T-cell (primary cell): ENCODE measurements at regions not wholly inside any gene's neighbourhood (a gene's known extent, or its start where the extent isn't known, plus 50 kb on each side); places are given as distances from the start of the nearest gene placed in this dataset.
"Not testable (repeated sequence)": the region's sequence is repeated elsewhere in the genome, so short reads cannot be mapped to it uniquely, and the experiment has no call there.

Experiments used
- ATAC-seq, 4 experiments: fragments of 200-7000 bp in 3 of 4; fragments of 150-1000 bp in 1 of 4; cut with Tn5 transposase; replicated peaks in 1 of 4; 1 replicate in 3 of 4; 2 replicates in 1 of 4; pipeline ENCODE4 v1.10.0; 2021; ENCODE audit warnings: moderate library complexity in 3 of 4, mild to moderate bottlenecking in 2 of 4, moderate number of reproducible peaks in 1 of 4
- CTCF ChIA-PET, 2 donors: fragments of 300-600 bp; sonication (Branson Sonifier 250); formaldehyde crosslinking; loops; one replicate each; lab custom pipeline; 2022; ENCODE audit warnings: antibody characterized with exemption in 2 of 2; lab: Charles Lee
- POLR2A ChIA-PET, 2 donors: fragments of 300-600 bp; sonication (Branson Sonifier 250); formaldehyde crosslinking; loops; one replicate each; lab custom pipeline; 2022; ENCODE audit warnings: antibody characterized with exemption in 2 of 2; lab: Charles Lee
- DNase-seq, 35 experiments: peaks; one replicate each; pipeline versions ENCODE4 v3.0.0 to v3.0.0-alpha.2; 2013 to 2023
- H3K27ac ChIP-seq: one replicate; pipeline ENCODE4 v1.5.1; 2013; ENCODE audit warnings: low read length
- H3K27me3 ChIP-seq, 2 experiments: replicated peaks in 1 of 2; 1 replicate in 1 of 2; 2 replicates in 1 of 2; pipeline versions ENCODE4 v1.6.1 to v1.7.0; 2013; ENCODE audit warnings: low read length in 1 of 2, mixed read lengths in 1 of 2; ENCODE audit not compliant: control insufficient read depth in 2 of 2, insufficient read depth in 2 of 2; ENCODE audit errors: extremely low read depth in 1 of 2
- H3K36me3 ChIP-seq, 2 donors: 1 replicate in 1 of 2; 2 replicates in 1 of 2; pipeline versions ENCODE4 v1.6.1 to v1.7.0; 2013; ENCODE audit warnings: low read length in 1 of 2; ENCODE audit not compliant: control insufficient read depth in 2 of 2, insufficient read depth in 1 of 2; ENCODE audit errors: extremely low read depth in 1 of 2
- H3K4me1 ChIP-seq, 2 experiments: 1 replicate in 1 of 2; 2 replicates in 1 of 2; pipeline versions ENCODE4 v1.6.1 to v1.7.0; 2013; ENCODE audit warnings: low read length in 2 of 2, mixed read lengths in 1 of 2; ENCODE audit not compliant: insufficient read depth in 2 of 2, control insufficient read depth in 1 of 2; ENCODE audit errors: extremely low read depth in 1 of 2
- H3K4me3 ChIP-seq, 2 donors: 1 replicate in 1 of 2; 2 replicates in 1 of 2; pipeline versions ENCODE4 v1.5.1 to v1.7.0; 2013; ENCODE audit warnings: mild to moderate bottlenecking in 2 of 2, low read length in 1 of 2, moderate library complexity in 1 of 2; ENCODE audit not compliant: control insufficient read depth in 1 of 2; ENCODE audit errors: extremely low read depth in 1 of 2
- H3K9me3 ChIP-seq: 2 replicates; pipeline ENCODE4 v1.7.0; 2013
- H3K27ac Mint-ChIP-seq, 2 donors: one replicate each; pipeline ENCODE4 v1.8.0; 2020 to 2021; ENCODE audit warnings: mild to moderate bottlenecking in 2 of 2, mixed read lengths in 2 of 2
- H3K27me3 Mint-ChIP-seq, 2 donors: one replicate each; pipeline ENCODE4 v1.8.0; 2021 to 2022; ENCODE audit warnings: mixed read lengths in 2 of 2
- H3K36me3 Mint-ChIP-seq: one replicate; pipeline ENCODE4 v1.8.0; 2021; ENCODE audit warnings: mixed read lengths
- H3K4me1 Mint-ChIP-seq, 3 donors: one replicate each; pipeline ENCODE4 v1.8.0; 2020 to 2022; ENCODE audit warnings: mixed read lengths in 3 of 3, mild to moderate bottlenecking in 1 of 3
- H3K4me3 Mint-ChIP-seq, 3 donors: one replicate each; pipeline ENCODE4 v1.8.0; 2020 to 2022; ENCODE audit warnings: mild to moderate bottlenecking in 3 of 3, mixed read lengths in 3 of 3, moderate library complexity in 3 of 3
- H3K9me3 Mint-ChIP-seq, 3 donors: one replicate each; pipeline ENCODE4 v1.8.0; 2020 to 2022; ENCODE audit warnings: mixed read lengths in 3 of 3
- WGBS: methylation state at CpG from one replicate; pipeline ENCODE4 v1.1.5; 2013; ENCODE audit warnings: missing lambda C conversion rate; ENCODE audit not compliant: insufficient coverage; 5-methylcytosine and 5-hydroxymethylcytosine counted together

- H3K27ac Mint-ChIP-seq, CTCF ChIA-PET, H3K4me1 ChIP-seq, POLR2A ChIA-PET, H3K27ac ChIP-seq, H3K27me3 ChIP-seq, H3K4me3 ChIP-seq, H3K4me3 Mint-ChIP-seq, H3K36me3 ChIP-seq, ATAC-seq, DNase-seq, H3K4me1 Mint-ChIP-seq, H3K36me3 Mint-ChIP-seq, H3K9me3 ChIP-seq, H3K27me3 Mint-ChIP-seq: not testable (repeated sequence)
- WGBS = 77% methylated on average over 3 of the region's 4 CpGs
- H3K9me3 Mint-ChIP-seq = peaks cover 12 to 21% (median 17%) of the 10 kb centered on the region in 3 donors
Observed at GRCh38 chr21:9655221-9655620, 866.2 kb upstream of the TPTE start.

GRCh38 chr21:9656455-9656854, 864.9 kb upstream of the TPTE start:
- DNase-seq = not testable (repeated sequence)

GRCh38 chr21:9657779-9658178, 863.6 kb upstream of the TPTE start:
- H3K4me1 Mint-ChIP-seq, H3K27ac ChIP-seq: not testable (repeated sequence)

More at GRCh38 chr21:9656455-9656854, 864.9 kb upstream of the TPTE start:
- peaks cover 8 to 20% (median 14%) of the 10 kb centered on the region in 3 donors for H3K9me3 Mint-ChIP-seq
- H3K9me3 ChIP-seq, H3K27ac Mint-ChIP-seq, H3K27ac ChIP-seq, H3K27me3 ChIP-seq, POLR2A ChIA-PET, ATAC-seq, H3K36me3 ChIP-seq, H3K4me1 ChIP-seq, H3K4me3 Mint-ChIP-seq, H3K4me1 Mint-ChIP-seq, H3K4me3 ChIP-seq, CTCF ChIA-PET, H3K36me3 Mint-ChIP-seq, H3K27me3 Mint-ChIP-seq: not testable (repeated sequence)
- 76% methylated on average over 3 of the region's 4 CpGs for WGBS

GRCh38 chr21:9659877-9660276, 861.5 kb upstream of the TPTE start:
- CTCF ChIA-PET, H3K27ac ChIP-seq, ATAC-seq, H3K4me1 Mint-ChIP-seq, H3K36me3 Mint-ChIP-seq, H3K27me3 ChIP-seq, H3K27me3 Mint-ChIP-seq, H3K9me3 ChIP-seq, DNase-seq, POLR2A ChIA-PET, H3K4me3 ChIP-seq, H3K36me3 ChIP-seq, H3K27ac Mint-ChIP-seq, H3K4me3 Mint-ChIP-seq, H3K4me1 ChIP-seq: not testable (repeated sequence)
- peaks cover 8 to 16% (median 9%) of the 10 kb centered on the region in 3 donors for H3K9me3 Mint-ChIP-seq
- WGBS = no CpG with 5 or more reads among the region's 17 CpGs

More at GRCh38 chr21:9657779-9658178, 863.6 kb upstream of the TPTE start:
- H3K4me3 Mint-ChIP-seq, H3K27ac Mint-ChIP-seq, H3K36me3 Mint-ChIP-seq, H3K4me1 ChIP-seq, DNase-seq, POLR2A ChIA-PET, CTCF ChIA-PET, H3K9me3 ChIP-seq, H3K27me3 ChIP-seq, H3K27me3 Mint-ChIP-seq, H3K4me3 ChIP-seq, H3K36me3 ChIP-seq, ATAC-seq: not testable (repeated sequence)
- H3K9me3 Mint-ChIP-seq = peaks cover 8 to 16% (median 10%) of the 10 kb centered on the region in 3 donors
- WGBS = 57% methylated on average over 5 of the region's 5 CpGs

GRCh38 chr21:9663914-9664729, 857.3 kb upstream of the TPTE start:
- H3K4me1 Mint-ChIP-seq, H3K27ac ChIP-seq, H3K36me3 ChIP-seq, H3K4me3 Mint-ChIP-seq, H3K9me3 ChIP-seq, H3K9me3 Mint-ChIP-seq, H3K27me3 Mint-ChIP-seq, H3K36me3 Mint-ChIP-seq, DNase-seq, ATAC-seq, CTCF ChIA-PET, POLR2A ChIA-PET, H3K27ac Mint-ChIP-seq, H3K4me3 ChIP-seq, H3K4me1 ChIP-seq, H3K27me3 ChIP-seq: not testable (repeated sequence)
- no CpG with 5 or more reads among the region's 18 CpGs for WGBS

- H3K4me3 Mint-ChIP-seq, H3K4me1 Mint-ChIP-seq, ATAC-seq, H3K27me3 Mint-ChIP-seq, H3K27ac ChIP-seq, H3K9me3 Mint-ChIP-seq, H3K9me3 ChIP-seq, H3K36me3 Mint-ChIP-seq, H3K27ac Mint-ChIP-seq, H3K4me1 ChIP-seq, H3K27me3 ChIP-seq, H3K4me3 ChIP-seq, POLR2A ChIA-PET, CTCF ChIA-PET, H3K36me3 ChIP-seq, DNase-seq: not testable (repeated sequence)
- 85% methylated on average over 4 of the region's 10 CpGs for WGBS
Observed at GRCh38 chr21:9675811-9676210, 845.6 kb upstream of the TPTE start.
